ENCODE measurements at regions not wholly inside any gene's neighbourhood (a gene's known extent, or its start where the extent isn't known, plus 50 kb on each side); places are given as distances from the start of the nearest gene placed in this dataset.

DNA sequence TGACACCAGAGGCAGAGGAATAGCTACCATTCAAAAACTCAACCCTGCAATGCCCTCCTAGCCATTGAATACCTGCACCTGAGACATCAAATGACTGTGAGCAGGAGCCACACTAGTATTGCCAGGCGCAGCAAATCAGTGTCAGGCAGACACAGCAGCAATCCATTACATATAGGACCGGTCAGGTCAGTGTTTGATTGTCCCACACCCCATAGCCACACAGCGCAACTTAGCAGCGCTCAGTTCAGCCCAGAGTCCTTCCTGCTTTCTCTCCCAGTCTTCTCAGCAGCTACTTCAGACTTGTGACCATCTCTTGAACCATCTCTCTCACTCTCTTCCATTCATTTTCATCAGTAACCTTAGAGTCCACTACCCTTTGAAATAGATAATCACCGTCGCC lies 181.6 kb upstream of the GPR12 start:
- DNase-seq, result no peak

DNA sequence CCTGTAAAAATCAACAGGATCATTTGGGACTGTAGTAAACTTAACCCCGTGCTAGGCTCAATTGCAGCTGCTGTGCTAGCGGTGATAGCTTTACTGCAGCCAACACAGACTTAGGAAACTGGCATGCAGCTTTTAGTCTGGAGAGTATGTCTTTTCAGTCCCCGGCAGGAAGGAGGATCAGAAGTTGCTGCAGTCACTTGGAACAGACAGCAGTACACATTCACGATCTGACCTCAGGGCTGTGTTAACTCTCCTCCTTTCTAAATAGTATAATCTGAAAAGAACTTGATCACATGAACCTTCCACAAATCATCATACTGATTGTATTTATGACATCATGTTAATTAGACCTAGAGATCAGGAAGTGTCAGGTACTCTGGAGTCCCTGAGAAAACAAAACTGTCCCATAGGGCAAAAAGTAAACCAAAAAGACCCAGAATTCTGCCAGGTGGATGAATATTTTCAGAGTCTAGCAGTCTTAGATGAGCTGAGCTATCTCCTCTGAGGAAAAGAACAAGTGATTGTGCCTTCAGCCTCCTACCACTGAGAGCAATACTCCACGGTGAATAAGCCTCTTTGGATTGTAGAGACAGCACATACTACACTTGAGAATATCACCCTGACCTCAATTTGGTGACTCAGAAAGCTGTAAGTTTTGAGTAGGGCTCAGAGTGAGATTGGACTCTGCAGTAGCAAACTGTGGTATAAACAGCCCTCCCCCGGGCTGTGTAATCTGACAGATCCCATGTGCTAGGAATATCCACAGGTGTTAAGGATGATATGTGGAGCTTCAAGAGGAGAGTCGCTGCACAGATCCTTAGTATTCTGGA lies 181.0 kb upstream of the GPR12 start:
- no peak for DNase-seq

DNA sequence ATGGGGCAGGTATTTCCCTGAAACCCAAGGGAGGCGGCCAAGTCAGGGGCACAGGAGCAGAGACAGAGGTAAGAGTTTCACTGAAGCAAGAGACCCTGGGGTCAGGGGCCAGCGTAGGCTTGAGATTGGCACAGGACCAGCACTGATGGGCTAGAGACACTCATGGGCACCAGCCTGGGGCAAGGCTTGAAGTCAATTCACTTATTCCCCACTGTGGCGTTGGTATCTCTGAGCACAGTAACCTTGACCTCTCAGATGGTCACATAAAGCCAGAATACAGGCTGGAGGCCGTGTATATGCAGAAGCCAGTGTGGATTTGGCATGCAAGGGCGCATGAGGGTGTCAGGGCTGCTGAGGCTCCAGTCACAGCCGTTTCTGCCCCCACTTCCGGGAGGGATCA lies 173.5 kb upstream of the GPR12 start:
- DNase-seq, result no peak

DNA sequence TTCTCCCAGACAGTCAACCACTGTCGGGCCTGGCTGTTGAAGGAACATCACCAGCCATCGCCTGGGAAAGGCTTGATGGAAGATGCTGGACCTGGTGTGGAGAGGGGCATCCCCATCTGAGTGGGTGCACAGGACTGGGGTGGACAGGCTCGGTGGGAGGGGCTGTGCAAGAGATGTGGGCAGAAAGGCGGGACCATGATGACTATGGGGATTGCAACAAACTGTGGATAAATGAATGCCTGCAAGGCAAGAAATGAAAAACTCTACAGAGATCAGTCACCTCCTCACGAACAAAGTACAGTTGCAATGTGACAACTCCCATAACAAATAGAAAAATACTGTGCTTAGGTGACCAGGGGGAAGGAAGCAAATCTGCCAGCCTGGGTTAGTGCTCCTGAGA lies 171.9 kb upstream of the GPR12 start:
- DNase-seq, result no peak

DNA sequence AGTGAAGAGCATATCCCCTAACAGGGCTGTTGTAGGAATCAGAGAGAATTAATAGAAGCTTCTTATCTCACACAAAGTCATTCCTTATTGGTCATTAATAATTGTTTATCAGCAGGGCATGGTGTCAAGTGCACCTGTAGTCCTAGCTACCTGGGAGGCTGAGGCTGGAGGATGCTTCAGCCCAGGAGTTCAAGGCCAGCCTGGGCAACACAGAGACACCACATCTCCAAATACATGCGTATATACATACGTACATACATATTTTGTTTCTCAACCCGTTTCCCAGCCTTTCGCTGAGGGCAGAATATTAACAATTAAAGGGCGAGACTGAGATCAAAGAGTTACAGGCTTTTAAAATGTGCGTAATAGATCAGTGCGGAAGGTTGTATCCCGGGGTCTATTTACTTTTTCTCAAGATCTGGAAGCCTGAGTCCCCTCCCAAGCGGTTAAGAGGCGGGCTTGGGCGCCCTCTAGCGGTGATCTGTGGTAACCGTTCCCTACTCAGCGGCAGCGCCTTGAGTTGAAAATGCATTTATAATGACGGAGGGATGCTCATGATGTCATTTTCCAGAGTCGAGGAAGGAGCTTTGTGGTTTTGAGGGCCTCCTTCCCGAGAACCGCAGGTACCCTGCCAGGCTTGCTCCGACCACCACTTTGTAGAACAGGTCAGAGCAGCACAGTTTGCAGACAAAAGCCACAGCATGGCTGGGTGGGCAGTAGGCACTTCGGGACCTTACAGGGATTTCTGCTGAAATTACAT lies 169.6 kb upstream of the GPR12 start:
- DNase-seq, result peak in 51 of 56 donors; percentile 8 to 90 (median 58)

DNA sequence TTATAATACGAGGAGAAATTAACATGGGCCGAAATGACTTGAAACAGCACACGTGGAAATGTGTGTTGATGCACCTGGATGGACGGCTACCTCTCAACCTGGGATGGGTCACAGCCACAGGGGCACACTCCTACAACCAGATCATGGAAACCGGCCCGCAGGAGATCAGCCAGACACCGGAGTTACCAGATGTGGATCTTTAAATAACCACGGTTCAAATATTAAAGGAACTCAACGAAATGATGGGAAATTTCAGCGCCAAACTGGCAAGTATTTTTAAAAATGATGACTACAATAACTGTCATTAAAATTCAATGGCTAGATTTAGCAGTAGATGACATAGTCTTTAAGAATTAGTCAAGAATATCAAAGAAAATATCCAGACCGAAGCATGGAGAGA lies 166.9 kb upstream of the GPR12 start:
- DNase-seq, result peak in 1 of 56 donors; percentile 5

DNA sequence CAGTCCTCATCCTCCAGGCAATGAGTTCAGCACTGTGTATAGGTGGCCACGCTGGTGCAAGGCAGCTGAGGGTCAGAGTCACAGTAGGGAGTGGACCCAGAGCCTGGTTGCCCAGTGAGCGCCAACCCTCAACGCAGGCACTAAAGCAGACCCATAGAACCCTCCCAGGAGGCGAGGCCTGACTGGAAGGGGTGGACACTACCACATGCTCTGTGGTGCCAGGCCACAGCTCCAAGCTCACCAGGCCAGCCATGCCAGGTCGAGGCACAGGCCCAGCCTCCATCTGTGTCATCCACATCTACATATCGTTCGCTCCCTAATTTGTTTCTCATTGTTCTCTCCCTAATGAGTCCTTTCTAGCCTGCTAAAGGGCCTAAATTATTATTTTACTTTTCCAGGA lies 165.8 kb upstream of the GPR12 start:
- no peak for DNase-seq

DNA sequence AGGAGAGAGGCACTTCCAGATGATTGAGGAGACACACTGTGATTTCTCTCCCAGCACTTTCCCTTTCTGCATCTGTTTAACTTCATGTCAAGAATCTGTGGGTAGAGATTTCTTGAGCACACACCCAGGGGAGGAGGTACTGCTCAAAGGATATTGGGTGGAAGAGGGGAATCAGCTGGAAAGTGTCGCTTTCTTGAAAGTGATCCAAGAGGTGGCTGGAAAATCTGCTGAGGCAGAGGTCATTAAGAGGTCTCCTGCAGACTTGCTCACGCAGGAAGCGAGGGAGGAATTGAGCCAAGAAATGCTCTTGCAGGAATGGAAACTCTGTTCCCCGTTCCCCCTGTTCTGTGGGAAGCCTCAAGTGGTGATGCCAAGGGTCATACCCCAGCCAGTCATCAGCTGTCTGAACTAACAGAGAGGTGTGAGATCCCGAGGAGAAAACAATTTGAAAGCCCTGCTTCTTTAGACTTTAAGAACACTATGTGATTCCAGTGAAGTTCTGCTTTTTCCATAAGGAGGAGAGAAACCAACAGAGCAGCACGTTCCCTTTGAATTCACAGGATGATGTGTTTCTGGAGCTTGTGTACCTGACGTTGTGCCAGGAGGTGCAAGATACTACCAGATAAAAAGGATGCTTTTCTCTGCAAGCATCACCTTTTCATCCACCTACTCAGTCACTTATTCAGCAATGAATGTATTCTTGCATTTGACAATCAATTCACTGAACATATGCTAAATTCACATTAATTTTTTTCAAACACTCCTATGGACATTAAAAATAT lies 163.4 kb upstream of the GPR12 start:
- peak in 13 of 56 donors; percentile 4 to 54 (median 21) for DNase-seq

DNA sequence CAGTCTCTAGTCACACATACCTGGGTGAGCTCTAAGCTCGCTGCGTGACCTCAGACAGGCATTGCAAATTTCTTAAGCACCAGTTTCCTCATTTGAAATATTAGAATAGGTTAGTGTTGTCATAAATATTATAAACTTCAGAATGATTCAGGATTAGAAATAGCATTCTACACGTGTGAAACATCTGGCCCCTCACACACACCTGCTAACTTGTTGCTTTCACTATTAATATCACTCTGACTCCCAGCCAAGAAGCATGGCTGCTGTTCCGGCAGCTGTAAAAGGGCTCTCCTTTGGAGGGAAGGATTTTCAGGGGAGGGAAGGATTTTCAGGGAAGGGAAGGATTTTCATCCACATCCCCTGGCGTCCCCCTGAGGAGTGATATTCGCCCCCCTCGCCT lies 161.3 kb upstream of the GPR12 start:
- no peak for DNase-seq

DNA sequence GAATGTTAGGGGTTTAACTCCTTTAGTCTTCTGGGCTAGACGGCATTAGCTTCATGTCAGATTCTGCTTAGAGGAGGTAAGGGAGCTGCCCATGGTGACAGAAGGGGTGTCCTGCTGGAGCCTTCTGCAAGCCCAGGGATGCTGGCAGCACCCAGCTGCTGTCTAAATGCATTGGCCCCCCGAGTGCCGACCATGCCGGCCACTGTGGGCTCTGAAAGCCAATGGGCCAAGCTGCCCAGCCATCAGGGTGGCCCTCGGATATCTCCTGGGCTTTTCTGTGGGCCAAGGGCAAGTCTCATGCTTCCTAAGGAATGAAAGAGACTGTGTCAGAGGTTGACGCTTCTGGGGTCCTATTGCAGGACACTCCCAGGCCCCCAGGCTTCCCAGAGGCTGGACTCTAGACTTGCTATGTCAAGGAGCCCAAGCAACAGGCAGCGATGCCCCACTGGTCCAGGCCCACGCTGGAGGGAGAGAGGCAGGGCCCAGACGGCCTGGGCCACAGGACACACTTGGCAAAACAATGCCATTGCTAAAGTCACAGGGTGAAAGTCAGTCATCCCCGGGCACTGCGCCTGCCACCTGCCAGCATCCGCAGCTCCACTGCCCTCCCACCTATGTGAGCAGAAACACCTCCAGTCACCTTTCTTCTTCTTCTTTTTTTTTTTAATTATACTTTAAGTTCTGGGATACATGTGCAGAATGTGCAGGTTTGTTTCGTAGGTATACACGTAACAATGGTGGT lies 160.2 kb upstream of the GPR12 start:
- no peak for DNase-seq

DNA sequence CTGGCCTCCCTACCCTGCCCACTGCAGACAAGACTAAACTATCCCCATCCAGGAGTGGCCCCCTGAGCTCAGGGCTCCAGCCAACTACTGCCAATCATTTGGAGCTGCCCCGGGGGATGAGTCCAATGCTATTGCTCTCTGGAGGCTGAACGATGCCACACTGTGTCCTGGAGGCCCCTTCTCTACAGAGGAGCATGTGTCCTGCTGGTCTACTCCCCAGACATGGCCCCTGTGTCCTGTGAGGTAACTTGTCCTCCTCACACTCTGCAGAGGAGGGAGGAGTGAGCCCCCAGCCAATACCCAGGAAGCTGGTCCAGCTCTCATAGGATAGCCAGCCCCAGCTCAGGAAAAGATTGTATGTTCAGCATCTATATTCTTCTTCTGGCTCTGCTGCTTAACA lies 159.1 kb upstream of the GPR12 start:
- no peak for DNase-seq

DNA sequence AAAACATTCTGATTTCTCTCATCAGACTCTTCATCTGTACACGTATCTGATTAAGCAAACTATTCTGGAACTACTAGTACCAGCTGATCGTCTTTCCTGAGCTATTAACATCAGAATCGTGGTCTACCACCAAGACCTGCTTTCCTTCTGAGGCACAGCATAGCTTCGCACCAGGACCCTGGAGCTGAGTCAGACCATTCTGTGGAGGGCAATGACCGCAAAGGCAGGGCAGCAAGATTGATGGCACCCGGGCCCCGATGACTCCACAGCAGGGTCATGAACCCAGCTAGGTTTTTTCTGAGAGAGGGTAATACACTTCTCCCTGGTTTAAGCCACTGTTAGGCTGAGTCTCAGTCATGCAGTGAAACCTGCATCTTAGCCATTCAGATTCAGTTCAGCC lies 158.7 kb upstream of the GPR12 start:
- DNase-seq, result no peak

DNA sequence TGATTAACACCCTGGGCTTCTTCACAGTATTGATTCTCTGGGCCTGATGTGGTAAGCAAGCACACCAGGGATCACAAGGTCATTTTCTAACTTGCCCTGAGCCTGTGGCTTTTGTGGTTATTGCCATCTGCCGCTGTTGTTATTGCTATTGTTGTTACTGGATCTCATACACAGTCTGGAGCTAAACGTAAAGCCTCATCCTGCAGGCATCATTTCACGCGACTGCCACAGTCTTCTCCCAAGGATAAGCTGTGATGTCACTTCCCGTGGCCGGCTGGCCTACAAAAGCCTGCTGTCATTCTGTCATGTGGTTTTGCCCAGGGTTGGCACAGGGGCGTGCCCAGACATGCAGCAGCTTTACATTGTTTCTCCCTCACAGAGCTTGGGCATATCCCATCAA lies 154.0 kb upstream of the GPR12 start:
- peak in 5 of 56 donors; percentile 5 to 33 (median 14) for DNase-seq

DNA sequence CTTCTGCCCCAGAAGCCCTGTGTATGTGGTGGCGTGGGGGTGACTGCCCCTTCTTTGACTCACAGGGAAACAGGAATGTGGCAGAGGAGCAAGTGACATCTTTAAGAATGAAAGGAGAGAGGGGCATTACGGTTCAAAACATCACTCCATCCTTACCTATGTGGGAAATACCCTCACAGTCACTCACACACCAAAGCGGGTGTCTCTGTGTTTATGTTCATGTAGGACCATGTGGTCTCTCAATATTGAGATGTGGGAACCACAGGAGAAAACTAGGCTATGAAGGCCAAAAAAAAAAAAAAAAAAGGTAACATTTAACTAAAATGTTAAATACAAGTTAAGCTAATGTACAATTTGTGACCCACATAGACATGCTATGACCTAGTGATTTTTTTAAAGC lies 153.6 kb upstream of the GPR12 start:
- no peak for DNase-seq

DNA sequence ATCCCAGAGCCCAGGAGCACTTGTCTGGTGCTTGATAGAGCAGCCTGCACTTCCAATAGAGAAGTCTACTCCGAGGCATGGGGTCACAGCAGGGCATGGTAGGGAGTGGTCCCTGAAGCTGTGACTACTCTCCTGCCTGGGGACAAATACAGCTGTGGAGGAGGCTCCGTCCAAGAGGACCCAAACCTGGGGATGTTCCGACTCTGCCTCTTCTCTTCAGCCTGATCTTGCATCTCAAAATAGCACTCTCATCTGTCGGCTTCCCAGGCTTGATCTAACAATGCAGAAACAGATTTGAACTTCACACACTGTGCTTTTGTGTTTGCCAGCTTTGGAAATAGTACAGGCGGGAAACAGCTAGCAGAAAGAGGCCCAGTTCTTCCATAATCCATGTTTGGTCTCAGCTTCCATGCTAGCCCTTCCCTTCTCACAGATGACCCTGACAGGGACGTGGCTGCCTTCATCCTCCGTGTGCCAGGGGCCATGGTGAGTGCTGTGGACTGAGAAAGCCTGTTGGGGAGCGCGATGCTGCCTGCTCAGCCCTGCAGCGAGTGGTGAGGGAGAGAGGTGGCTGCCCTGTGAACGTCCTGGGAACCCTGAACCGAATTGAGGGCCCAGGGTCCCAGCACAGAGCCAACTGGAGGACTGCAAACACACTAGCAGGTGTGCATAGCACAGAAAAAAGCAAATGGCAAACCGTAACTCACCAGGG lies 150.3 kb upstream of the GPR12 start:
- no peak for DNase-seq

DNA sequence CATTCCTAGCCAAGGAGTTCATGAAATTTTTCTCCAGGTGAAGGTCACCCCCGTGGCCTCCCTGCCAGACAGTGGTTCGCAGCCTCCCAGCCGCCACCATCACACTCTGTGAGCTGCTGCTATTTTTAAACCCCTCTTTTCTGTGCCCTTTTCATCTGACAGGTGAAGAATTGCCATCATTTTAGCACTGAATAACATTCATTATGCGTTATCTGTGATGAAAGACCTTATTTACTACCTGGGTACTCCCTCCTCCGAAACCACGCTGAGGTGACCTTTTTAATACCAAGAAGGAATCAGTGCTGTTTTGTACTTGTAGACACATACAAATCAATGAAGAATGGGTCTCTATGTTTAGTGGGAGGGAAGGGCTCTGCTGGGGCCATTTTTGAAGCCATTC lies 148.9 kb upstream of the GPR12 start:
- DNase-seq, result no peak

DNA sequence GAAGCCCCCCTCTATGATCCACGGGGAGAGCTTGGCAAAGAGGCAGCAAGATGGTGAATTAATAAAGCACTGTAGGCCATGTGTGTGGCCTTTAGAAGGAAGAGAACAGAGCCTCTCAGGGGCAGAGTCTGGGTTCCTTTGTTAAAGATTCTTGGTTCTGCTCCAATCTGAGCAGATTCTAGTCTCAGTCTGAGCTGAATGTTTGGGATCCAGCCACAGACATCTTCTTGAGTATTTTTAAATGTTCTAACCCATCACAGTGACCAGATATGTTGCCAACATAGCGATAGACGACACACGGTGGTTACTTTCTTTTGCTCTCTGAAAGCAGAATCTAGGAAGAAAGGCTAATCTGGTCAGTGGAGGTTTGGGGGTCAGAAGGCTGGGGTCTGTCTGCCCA lies 147.5 kb upstream of the GPR12 start:
- DNase-seq, result no peak

DNA sequence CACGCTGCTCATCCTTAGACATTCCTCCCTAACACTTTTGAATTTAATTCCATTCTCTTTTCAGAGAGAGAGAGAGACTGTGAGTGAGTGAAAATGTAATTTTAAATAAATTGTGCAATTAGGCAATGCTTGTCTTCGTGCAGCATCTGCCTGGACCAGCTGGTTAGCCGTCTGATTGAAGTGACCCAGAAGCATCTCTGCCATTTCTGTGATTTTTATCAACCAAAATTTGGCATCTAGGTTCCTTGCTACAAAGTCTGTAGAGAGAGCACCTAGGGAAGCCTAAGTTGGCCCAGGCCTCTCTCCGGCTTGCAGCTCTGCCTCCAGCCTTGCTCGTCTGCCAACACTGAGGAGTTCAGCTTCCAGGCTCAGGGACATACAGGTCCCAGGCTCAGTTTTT lies 138.6 kb upstream of the GPR12 start:
- no peak for DNase-seq

DNA sequence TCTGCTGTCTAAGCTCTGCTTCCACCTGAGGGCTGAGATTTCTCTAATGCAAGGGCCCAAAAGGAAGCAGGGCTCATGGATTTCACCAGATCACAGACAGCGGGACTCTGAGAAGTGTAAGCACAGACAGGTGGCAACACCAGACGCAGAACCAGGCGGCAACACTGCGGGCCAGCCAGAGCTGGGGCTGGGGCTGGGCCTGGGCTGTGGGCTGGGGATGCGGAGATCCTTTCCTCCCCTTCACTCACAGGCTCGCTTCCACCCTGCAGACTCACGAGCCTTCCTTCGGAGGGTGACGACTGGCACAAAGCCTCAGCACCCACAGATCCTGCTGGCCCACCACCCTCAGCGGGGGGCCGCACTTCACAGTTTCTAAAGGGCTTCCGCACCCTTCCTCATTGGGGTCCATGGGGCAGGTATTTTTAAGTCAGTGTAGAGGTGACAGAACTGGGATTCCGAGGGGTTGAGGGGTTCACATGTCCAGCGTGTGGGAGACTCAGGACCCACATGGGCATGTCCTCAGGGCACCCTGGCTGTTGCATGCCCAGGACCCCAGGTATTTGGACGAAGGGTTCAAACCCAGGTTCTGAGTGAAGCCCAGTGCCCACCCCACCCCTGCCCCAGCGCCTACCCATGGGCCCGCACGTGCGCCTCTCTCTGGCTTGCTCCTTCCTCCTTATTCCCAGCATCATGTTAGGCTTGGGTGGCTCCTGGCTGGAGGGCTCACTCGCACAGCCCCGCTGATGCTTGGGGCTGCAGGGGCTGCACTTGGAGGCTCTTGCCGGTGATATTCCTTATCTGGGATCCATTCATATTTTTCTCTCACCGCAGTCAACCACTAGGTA lies 137.3 kb upstream of the GPR12 start:
- no peak for DNase-seq

All from nucleus accumbens (tissue), 56 donors.